ENCODE measurements at regions not wholly inside any gene's neighbourhood (a gene's known extent, or its start where the extent isn't known, plus 50 kb on each side); places are given as distances from the start of the nearest gene placed in this dataset.

GRCh38 chr12:25014961-25015360, 66.1 kb upstream of the BCAT1 start:
- H3K36me3 Mint-ChIP-seq (ENCODE audit: low read depth): no peaks in the 10 kb centered on the region; the same call in 2 of the 3 replicates
- no peaks in the 10 kb centered on the region for H3K36me3 ChIP-seq (ENCODE audit: insufficient read depth)
- H3K4me1 Mint-ChIP-seq: peaks cover 5% of the 10 kb centered on the region; the same call in 2 of the 3 replicates
- H3K4me3 Mint-ChIP-seq: no peak overlapping the region
- no peak overlapping the region for H3K4me3 ChIP-seq
- no peaks in the 10 kb centered on the region for H3K27me3 ChIP-seq (ENCODE audit: insufficient read depth)
- H3K9me2 ChIP-seq (ENCODE audit: insufficient read depth): no peaks in the 10 kb centered on the region; the same call in 1 of the 2 replicates
- TF ChIP-seq POLR2AphosphoS5 (IDR thresholded peaks at IDR 0.05; ENCODE audit: low read depth) (no peak), ZNF462 (CRISPR knock-in tag; IDR thresholded peaks at IDR 0.05) (no peak), CREB1 (CRISPR knock-in tag; IDR thresholded peaks at IDR 0.05; ENCODE audit: low read depth) (no peak), STAT1 (IDR thresholded peaks at IDR 0.05; ENCODE audit: unreplicated experiment) (no peak), ZNF331 (CRISPR knock-in tag; IDR thresholded peaks at IDR 0.05; ENCODE audit: low read depth) (no peak), JUNB (IDR thresholded peaks at IDR 0.05; ENCODE audit: unreplicated experiment) (no peak), EZH2 (IDR thresholded peaks at IDR 0.05; ENCODE audit: low read depth, unreplicated experiment) (no peak), ETS1 (IDR thresholded peaks at IDR 0.05) (no peak), EZH2phosphoT487 (IDR thresholded peaks at IDR 0.05; ENCODE audit: unreplicated experiment) (no peak)
- no peaks in the 10 kb centered on the region for H4K20me1 ChIP-seq (replicated peaks; ENCODE audit: insufficient read depth)
- no peak overlapping the region for H3K4me2 ChIP-seq
- H3K27ac Mint-ChIP-seq: no peak overlapping the region
- H2AFZ ChIP-seq: no peak overlapping the region; the same call in 1 of the 2 replicates
- H3K79me2 ChIP-seq (replicated peaks; ENCODE audit: insufficient read depth): no peaks in the 10 kb centered on the region
- peaks cover 5% of the 10 kb centered on the region; the same call in 1 of the 3 replicates for H3K9me3 Mint-ChIP-seq
- peaks cover 7% of the 10 kb centered on the region; the same call in 1 of the 2 replicates for H3K4me1 ChIP-seq (ENCODE audit: insufficient read depth)
- ATAC-seq (no peak), DNase-seq (ENCODE audit: low spot score) (no peak)
- no peaks in the 10 kb centered on the region for H3F3A ChIP-seq (replicated peaks; ENCODE audit: low read depth)
- no peak overlapping the region for H3K27ac ChIP-seq (ENCODE audit: low read depth)
- peaks cover 10% of the 10 kb centered on the region for H3K27me3 Mint-ChIP-seq (ENCODE audit: insufficient read depth, low read depth, poor library complexity)

Measured in GM23338 (cell line).